Stimulated activated CD4-positive, alpha-beta T cell treated with anti-CD3 and anti-CD28 coated beads, TNF-alpha, amount 100 ng/mL, for 48 hours (primary cell): ENCODE measurements at regions not wholly inside any gene's neighbourhood (a gene's known extent, or its start where the extent isn't known, plus 50 kb on each side); places are given as distances from the start of the nearest gene placed in this dataset.

Experiments used
- DNase-seq, 3 donors: peaks; one replicate each; pipeline ENCODE4 v3.0.0-alpha.2; 2020; ENCODE audit warnings: low read depth in 3 of 3

DNA sequence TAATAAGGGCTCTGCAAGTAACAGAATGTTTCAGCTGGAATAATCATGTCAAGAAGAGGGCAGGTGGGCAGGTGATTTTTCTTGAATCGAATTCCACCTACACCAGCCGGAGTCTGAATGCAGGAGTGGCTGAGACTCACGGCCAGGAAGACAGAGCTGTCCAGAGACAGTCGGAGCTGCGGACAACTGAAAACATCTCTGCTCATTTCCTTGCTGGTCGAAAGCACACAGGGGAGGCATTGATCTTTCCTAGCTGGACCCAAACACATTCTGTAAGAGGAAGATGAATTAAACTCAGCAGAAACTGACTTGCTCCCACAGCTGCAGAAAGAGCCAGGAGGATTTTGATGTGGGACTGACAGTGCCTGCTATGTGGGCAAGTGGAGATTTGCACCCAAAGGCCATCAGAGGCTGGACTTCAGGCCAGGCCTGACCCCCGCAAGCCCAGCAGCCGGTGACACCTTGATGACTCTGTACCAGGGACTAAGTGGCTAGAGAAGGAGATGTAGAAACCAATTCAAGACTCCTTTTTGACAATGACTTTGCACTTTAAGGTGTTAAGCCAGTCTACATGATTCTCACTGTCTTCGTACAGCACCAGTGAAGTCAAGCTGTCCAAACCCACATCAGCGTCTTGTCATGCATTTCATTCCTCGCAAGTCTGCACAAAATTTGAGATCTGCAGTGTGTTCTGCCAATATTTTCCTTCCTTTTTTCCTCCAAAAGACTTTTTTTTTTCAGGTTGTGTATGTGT lies 169.4 kb downstream of the TEX36 start:
- no peak for DNase-seq

DNA sequence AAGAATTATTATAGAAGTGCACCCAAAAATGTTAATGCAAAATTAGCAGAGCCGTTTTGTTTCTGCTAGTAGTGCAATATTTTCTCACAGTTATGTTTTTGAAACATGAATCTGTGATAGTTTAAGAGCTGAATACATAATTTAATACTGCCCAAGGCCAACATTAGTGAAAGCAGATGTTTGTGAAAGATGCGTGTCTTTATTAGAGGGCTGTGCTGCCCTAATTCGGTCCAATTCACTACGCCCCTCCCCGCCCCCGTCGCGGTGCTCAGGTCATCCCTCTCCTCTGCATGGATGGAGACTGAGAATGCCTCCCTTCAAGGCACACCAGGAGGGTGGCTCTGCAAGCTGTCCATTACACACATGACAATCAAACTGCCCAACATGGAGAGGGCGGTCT lies 172.0 kb downstream of the TEX36 start:
- no peak for DNase-seq

DNA sequence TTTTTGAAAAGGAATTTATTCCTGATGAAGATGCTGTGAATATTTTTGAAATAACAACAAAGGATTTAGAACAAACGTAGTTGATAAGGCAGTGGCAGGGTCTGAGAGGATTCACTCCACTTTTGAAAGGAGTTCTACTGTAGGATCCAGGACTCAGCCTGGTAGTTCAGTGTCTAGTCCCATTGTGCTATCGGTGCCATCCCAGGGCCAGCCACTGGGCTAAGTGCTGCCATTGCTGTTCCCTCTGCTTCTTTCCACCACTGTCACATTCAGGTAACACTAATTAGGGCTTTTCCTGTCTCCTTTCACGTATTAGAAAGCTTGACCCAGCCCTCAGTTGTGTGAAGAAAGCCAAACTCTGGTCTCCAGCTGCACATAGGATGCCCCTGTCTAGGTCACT lies 177.3 kb downstream of the TEX36 start:
- DNase-seq, result no peak

DNA sequence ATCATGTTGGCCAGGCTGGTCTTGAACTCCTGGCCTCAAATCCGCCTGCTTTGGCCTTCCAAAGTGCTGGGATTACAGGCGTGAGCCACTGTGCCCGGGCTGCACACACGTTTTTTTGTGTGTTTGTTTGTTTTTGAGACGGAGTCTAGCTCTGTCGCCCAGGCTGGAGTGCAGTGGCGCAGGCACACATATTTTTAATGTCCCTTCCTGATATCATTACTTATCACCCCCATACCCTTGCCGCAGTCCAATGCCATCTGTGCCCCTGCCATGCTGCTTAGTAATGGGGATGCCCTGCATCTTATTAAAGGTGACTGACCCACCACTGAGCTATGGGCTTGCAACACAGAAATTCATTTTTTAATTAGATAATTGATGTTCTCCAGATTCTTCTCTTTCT lies 180.7 kb downstream of the TEX36 start:
- DNase-seq, result no peak

DNA sequence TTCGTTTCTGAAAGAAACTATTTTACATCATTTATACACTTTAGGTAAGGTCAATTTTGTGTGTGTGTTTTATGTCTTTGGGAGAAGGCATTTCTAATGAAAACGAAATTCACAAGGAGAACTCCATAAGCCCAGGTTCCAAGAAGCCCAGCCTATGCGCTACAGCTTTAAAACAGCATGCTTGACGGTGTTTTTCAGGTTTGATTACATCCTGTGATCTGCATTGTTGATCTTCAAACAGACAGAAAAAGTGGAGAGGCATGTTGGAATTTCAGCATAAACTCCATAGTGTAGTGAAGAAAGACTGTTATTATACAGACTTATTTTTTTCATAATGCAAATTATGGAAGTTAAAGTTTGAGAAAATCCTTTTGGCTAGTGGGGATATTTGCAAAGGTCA lies 187.6 kb downstream of the TEX36 start:
- no peak for DNase-seq

DNA sequence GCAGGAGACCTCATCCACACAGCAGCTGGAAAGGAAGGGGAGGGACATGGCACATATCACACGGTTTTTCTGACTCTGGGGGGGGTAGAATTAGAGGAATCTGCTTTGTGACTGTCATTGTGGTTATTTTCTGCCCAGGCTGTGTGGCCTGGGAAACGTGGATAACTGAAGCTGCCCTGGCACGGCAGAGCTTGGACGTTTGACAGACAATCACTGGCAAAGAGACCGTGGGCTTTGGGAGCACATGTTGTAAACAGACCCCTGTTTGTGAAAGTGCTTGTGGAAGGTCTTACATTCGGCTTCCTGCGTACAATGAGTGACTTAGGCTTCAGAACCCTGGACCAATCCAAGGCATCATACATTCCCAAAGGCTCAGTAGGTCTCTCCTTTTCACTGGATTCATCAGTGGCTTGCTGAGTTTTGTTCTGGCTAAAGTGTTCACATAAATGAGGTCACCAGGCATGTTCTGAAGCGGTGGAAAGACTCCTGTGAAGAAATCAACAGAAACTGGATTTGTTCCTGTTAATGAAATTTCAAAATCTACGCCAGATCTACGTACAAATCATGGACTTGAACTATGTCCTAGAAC lies 188.2 kb downstream of the TEX36 start:
- no peak for DNase-seq

DNA sequence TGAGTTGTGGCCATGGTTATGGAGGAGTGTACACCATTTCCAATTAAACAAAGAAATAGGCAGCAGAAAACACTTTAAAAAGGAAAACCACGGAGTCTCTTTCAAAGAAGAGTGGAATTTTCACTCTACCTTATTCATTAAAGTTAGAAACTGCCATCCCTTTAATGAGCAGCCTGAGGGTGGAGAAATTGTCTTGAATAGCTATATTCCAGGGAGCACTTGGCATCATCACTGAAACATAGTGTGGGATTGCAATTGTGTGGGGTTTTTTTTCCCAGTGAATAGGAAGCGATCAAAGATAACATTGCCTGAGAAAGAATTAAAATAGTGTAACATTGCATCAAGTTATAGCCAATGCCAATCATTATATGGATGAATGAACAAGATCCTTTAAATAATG lies 191.6 kb downstream of the TEX36 start:
- no peak for DNase-seq

DNA sequence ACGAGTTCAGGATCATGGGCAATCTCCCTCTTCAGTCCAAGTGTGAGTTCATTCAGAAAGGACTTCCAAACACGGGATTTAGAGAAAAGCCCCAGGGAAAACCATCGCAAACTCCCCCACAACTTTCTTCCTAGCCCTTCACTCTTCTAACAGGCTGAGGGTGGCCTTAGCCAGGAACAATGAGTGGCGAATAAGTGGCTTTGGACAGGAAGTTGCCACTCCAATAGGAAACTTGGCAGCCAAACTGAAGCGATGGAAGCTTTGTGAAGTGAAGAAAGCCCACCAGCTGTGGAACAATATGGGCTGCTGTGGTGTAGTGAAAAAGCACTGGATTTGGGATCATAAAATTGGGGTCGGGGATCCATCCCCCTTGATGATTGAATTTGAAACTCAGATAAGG lies 193.2 kb downstream of the TEX36 start:
- no peak for DNase-seq

DNA sequence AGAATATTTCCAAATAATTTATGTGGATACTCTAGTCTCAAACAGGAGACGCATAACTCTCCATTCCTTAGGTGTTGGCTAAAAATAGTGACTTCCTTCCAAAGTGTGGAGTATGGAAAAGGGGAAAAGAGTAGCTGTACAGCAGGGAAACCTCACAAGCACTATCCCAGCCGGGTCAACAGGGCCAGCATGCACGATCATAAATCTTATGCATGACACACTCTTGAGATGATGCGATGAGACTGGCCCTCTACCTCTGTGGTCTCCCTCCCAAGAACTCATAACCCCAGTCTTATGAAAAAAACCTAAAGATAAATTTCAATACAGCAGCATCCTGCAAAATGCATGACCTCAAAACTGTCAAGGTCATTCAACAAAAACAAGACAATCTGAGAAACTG lies 197.3 kb downstream of the TEX36 start:
- DNase-seq, result no peak

DNA sequence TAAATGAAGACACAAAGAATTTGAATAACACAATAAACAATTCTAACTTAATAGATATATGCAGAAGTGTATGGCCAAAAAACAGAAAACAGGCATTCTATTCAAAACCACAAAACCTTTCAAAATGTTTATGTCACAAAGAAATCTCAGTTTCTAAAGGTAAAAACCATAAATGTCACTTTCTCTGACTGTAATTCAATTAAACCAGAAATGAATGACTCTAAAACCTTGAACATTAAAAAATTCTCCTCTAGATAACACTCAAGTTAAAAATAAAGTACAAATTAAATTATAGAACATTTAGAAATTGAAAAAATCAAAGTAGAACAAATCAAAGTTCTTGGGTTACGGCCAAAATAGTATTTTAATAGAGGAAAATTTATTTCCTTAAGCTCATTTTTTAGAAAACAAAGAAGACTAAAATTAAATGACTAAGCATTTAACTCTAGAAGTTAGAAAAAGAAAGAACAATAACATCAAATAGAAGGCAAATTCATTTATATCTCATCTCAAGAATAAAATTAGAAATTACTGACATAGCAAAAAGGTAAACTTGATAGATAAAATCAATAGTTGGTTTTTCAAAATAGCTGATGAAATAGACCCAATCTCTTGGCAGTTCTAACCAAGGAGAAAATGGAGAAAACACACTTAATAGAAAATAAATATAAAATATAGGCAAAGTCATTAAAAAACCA lies 198.8 kb downstream of the TEX36 start:
- DNase-seq, result no peak

DNA sequence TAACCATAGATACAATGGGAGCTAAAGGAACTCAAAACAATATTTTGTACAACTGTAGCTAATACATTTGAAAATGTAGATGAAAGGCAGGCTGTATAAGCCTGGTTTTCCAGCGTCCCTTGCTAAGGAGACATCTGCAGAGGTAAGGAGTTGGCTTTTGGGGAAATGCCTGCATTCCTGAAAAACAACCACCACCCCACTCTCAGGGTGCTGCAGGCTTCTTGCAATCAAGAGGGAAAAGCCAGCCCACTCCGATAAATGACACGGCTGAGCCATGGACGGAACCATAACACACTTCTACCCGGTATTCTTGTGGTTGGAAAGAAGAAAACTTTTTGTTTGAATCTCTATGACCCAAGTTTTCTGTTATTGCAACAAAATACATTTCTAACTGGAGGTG lies 200.3 kb downstream of the TEX36 start:
- no peak for DNase-seq

DNA sequence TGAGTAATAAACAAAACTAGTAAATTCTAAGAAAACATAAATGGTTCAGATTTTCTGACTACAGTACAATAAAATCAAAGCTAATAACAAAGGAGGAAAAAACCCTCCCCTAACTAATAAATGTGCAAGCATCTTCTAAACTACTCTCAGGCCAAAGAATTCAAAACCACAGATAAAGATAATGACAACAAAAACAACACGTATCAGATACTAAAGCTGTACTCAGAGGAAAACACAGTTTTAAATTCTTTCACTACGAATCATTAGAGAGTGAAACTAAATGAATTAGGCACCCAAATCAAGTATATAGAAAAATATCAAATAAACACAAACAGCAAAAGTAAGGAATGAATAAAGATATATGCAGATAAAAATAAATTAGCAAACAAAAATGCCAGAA lies 200.9 kb downstream of the TEX36 start:
- no peak for DNase-seq

DNA sequence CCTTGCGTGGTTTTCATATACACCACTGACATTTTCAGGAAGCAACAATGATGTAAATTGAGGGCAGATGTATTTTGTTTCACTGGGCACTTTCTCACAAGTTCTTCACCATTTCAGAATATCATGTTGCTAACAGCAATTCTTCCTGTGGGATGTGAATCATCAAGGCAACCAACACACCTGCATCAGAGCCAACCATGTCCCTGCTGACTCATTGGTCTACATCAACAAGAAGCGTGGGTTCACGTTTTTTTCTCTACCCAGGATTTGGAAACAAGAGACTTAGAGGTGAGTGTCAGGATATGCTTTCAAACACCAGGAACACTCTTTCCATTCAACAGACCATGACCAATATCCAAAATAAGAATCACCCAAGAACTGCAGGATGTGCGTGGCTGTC lies 203.9 kb downstream of the TEX36 start:
- no peak for DNase-seq

DNA sequence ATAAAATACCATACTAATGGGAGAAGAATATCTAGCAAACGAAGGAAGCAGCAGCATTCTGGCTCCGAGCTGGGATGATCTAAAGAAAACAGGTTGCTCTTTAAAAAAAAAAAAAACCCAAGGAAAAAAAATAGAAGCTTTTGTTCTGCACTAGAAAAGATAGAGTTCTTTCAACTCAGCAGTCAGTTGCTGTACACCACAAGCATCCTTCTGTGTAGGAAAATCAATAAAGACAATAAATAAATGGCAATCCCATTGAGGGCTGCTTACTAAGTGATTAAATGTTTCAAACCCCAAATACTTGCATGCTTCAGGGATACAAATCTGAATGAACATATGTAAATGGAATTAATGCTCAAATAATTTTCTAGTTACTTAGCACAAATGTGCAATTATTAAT lies 207.1 kb downstream of the TEX36 start:
- DNase-seq, result no peak

DNA sequence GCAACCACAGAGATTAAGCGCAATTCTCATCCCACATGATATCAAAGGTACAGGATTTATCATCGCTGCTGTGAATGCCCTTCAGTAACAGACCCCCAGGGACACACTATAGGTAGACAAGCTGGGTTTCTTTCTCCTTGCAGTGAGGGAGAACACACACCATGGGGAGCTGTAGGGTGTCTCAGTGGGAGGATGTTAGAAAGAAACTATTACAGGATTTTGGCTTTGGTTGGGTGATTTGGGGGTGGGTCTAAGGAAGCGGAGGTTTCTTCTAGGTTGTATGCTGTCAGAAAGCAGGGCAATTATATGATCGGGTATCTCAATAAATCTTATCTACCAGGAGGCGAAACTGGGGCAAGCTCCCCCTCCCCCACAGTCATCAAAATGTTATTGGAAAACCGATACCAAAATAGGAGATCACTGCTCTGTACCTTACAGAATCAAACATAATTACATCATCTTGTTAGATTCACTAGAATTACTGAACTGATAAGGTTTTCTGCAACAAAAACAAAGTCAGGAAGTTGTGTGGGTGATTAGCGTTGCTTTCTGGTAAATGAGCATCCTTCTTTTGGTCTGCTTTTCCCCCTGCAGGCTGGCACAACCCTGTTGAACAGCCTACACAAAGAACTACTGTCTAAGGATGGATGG lies 209.7 kb downstream of the TEX36 start:
- DNase-seq, result no peak

DNA sequence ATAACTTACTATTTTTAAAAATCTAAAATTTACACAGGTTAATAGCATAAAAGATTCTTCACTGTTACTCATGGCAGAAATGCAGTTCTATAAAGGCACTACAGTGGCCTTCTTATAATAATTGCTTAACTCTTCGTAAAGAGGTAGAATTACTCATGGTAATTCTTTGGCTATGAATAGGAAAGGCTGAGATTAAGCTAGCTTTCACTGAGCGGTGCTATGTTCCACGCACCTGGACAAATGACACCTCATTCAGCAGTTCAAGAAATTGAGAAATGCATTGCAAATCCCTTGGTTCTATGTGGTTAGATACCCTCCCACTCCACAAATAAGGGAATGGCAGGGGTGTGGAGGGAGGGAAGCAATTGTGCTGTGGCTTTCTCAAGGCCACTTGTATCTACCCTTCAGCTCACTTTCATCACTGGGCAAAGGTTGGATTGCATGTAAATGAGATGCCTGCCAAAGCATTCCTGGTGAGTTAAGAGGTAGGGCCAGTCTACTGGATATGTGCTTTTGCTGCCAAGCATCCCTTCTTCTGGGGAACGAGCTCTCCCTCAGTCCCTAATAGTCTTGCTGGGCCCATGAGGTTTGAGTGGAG lies 210.9 kb downstream of the TEX36 start:
- no peak for DNase-seq

DNA sequence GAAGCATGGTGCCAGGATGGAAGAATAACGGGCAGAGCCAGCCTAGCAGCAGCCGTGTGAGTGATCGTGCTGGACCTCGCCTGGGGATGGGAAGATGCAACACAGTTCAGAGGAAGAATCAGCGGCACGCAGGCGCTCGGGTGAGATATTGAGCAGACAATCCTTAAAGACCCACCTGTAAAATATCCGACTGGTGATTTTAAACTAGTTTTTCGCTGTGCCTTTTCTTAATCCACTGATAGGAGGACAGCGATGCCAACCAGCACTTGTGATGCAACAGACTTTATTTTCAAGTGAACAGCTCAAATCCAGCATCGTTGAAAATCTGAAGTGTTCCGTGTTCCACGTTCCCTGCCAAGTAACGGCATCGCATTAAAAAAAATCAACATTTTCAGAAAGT lies 214.7 kb downstream of the TEX36 start:
- no peak for DNase-seq

DNA sequence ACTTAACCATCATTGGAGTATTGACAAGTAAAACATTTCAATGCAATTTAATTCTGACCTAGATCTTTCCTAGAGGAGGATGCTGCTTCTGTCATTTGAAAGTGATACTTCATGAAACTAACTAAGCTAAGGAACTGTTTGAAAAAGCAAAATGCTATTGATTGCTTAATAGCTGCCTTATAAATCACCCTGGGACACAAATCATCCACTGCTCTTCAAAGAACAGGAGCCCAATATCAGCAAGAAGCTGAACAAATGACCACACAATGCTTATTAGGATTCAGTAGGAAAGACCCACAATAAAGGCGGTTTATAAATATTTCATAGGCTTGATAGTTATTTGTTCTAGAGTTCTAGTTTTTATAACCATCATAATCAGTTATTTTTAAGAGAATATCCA lies 216.3 kb downstream of the TEX36 start:
- no peak for DNase-seq

DNA sequence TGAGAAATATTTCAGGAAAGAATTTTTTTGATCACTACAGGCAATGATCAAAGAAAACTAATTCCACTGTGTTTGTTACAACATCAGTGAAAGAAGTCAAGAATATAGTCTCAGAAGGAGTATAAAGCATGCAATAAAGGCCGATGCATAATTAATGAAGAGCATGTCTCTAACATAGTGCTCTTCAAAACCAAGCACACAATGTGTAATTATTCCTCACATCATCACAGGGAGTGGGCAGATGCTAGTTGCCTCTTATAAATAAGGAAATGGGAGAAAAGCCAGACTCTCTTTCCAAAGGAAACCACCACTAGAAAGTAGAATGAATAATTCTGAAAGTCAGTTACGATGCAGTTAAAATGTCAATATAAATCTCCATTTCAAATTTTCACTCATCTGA lies 220.1 kb downstream of the TEX36 start:
- no peak for DNase-seq

DNA sequence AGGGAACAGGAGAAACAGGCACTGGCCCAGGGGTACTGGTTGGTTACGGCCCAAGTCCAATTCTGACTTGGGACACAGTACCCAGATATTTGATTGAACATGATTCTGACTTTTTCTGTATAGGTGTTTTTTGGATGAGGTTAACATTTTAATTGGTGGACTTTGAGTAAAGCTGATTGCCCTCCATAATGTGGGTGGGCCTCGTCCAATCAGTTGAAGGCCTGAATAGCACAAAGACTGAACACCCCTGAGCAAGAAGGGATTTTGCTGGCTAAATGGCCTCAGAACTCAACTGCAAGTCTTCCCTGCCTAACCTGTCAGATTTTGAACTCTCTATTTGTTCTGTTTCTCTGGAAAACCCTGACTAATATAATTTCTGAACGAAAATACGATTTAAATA lies 222.6 kb downstream of the TEX36 start:
- DNase-seq, result no peak

DNA sequence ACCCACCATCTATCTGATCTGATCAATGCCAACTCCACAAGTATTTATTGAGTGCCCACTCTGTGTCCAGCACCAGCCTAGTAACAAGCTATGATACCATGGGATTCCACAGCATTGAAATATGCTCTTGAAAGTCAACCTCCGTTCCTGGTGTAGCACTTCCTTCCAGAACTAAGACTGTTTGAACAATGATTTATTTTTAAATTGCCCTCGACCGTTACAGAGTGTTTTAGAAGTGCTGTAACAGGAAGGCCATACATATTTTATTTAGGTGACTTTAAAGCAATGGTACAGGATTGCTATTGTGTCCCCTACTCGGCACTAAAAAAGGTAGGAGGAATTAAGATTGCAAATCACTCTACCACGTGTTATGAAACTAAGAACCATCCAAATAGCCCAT lies 225.6 kb downstream of the TEX36 start:
- no peak for DNase-seq

DNA sequence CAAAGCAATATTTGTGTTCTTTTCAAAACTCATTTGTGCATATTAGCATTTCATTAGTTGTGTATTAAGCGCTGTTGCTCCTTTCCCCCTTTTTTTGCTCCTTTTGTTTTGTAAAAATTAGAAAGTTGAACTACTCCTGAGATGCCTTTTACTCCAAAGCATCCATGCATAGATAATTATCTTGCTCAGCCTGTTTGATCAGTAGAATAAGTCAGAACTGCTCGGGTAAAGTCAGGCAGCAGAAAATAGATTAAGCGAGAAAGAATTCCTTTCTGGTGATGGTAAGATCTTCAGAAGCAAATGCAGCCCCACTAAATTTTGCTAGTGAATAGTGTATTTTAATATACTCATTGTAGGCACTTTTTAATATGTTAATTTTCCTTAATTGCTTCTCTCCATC lies 227.1 kb downstream of the TEX36 start:
- DNase-seq, result no peak
